ENCODE measurements at regions not wholly inside any gene's neighbourhood (a gene's known extent, or its start where the extent isn't known, plus 50 kb on each side); places are given as distances from the start of the nearest gene placed in this dataset.

DNA sequence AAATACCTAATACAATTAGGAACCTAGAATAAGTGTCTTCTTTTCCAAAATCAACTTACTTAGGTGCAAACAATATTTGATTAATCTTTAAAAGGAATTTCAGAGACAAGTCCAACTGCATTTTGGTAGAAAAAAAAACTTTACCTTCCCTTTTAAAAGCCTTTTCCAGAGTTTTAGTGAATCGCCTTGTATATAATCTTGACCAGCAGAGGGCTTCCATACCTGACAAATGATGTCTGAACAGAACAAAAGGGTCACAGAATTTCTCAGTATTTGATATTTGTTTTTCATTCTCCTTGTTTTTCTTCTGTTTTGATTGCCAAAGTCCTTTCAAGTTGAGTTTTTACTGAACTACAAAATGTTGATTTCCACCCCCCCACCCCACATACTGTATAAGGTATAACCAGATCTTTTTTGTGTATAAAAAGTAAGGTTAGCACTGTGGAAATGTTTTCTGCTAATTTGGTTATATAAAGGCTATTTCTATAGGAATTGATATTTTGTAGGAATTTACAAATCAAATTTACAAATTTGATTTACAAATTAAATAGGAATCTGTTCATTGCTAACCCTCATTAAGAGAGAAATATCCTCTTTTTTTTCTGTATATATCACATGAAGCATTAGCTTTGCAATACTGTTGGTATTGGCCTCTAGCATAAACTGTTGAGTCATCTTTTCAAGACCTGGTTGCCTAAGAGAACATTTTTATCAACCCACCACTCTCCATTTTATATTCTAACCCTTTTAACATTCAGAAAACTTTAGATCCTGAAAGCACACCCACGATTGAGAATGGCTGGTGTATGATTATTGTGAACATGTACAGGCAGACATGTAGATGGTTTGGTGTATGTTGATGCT lies 464.1 kb upstream of the RARB start:
- TF ChIP-seq CTCF (IDR thresholded peaks at IDR 0.05 in 2 of 3, conservative IDR thresholded peaks at IDR 0.05 in 1 of 3; ENCODE audit: insufficient read depth in 2 of 3, low read depth in 1 of 3, low read length in 3 of 3) (no peak; a peak in 1 of 6 replicates), ZBTB40 (IDR thresholded peaks at IDR 0.05) (no peak), ZBTB40 (CRISPR knock-in tag; IDR thresholded peaks at IDR 0.05) (no peak), JUNB (CRISPR knock-in tag; conservative IDR thresholded peaks at IDR 0.05) (no peak), MTA2 (IDR thresholded peaks at IDR 0.05; ENCODE audit: low read depth) (no peak), CREM (IDR thresholded peaks at IDR 0.05; ENCODE audit: low read depth) (no peak)
- TF ChIP-seq, protein P1, sequence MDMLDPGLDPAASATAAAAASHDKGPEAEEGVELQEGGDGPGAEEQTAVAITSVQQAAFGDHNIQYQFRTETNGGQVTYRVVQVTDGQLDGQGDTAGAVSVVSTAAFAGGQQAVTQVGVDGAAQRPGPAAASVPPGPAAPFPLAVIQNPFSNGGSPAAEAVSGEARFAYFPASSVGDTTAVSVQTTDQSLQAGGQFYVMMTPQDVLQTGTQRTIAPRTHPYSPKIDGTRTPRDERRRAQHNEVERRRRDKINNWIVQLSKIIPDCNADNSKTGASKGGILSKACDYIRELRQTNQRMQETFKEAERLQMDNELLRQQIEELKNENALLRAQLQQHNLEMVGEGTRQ (CRISPR knock-in tag; IDR thresholded peaks at IDR 0.05): no peak
- TF ChIP-seq, protein P2, sequence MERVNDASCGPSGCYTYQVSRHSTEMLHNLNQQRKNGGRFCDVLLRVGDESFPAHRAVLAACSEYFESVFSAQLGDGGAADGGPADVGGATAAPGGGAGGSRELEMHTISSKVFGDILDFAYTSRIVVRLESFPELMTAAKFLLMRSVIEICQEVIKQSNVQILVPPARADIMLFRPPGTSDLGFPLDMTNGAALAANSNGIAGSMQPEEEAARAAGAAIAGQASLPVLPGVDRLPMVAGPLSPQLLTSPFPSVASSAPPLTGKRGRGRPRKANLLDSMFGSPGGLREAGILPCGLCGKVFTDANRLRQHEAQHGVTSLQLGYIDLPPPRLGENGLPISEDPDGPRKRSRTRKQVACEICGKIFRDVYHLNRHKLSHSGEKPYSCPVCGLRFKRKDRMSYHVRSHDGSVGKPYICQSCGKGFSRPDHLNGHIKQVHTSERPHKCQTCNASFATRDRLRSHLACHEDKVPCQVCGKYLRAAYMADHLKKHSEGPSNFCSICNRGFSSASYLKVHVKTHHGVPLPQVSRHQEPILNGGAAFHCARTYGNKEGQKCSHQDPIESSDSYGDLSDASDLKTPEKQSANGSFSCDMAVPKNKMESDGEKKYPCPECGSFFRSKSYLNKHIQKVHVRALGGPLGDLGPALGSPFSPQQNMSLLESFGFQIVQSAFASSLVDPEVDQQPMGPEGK (CRISPR knock-in tag; IDR thresholded peaks at IDR 0.05; ENCODE audit: borderline replicate concordance): no peak

Measured in K562 (cell line).